DMS153 (cell line): ENCODE measurements at regions not wholly inside any gene's neighbourhood (a gene's known extent, or its start where the extent isn't known, plus 50 kb on each side); places are given as distances from the start of the nearest gene placed in this dataset.
"Not testable (repeated sequence)": the region's sequence is repeated elsewhere in the genome, so short reads cannot be mapped to it uniquely, and the experiment has no call there.

Source experiments
- DNase-seq: peaks from one replicate; lab custom pipeline; 2025; lab: John Stamatoyannopoulos, UW

DNA sequence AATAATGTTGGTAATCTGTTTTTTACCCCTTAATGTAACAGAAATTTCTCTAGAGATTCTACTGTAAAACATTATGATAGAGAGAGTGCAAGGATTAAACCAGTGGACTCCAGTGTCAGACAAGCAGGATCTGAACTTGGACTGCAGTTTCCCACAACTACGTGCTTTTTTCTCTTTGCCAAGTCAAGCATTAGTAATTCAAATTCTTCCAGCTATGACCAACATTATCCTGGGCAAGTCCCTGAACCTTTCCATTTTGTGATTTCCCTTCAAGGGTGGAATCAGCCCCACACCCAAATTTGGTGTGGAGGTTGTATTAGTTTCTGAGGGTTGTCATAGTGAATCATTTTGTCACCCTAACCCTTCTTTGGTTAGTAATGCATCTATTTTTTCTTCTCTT lies 482.0 kb downstream of the ZNF516 start:
- DNase-seq = no peak

DNA sequence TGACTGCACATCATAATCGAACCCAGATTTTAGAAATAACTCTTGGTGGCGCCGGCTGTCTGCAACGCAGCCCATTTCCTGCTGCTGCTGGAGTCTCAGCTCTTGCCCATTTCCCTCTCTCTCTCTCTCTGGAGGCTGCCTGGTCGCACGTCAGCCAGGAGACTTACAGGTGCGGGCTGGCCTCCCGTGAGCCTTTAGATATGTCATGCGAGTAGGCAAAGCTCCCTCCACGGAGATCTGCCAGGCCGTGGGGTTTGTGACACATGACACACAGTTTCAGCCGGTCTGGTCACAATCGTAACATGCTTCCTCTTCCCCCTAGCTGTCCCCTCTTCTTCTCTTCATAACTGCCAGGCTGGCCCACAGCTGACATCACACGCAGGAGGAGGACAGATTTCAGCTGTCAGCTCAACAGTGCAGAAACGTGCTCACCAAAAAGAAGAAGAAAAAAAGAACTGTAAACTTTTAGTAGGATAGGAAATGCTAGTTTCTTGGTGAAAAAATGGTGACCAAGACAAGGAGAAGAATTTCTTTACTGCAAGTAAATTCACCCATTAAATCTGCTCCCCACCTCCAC lies 489.3 kb downstream of the ZNF516 start:
- peak; percentile 72 for DNase-seq

DNA sequence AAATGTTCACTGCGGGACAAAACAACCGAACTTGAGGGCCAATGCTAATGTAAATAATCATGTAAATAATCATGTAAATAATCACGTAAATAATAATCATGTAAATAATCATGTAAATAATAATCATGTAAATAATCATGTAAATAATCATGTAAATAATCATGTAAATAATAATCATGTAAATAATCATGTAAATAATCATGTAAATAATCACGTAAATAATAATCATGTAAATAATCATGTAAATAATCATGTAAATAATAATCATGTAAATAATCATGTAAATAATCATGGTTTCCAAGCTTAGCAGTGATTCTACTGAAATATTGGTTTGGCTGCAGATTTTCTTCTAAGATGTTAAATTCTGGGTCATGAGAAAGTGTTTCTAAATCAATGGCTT lies 507.1 kb downstream of the ZNF516 start:
- DNase-seq = not testable (repeated sequence)

DNA sequence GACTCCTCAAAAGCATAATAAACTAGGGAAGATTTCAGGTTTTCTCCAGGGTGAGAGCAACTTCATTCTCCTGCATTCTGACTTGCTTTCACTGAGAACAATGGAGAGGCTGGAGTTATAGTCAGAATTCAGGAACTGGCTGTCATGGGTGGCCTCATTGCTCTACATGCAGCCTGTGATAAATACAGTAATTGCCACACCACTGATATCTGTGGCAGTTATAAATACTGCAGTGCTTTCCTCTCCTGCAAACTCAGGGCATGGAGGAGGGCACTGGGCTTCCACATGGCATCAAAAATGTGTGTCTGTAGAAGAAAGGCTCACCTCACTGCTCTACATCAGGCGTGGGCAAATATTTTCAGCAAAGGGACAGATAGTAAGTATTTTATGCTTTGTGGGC lies 510.2 kb downstream of the ZNF516 start:
- no peak for DNase-seq

DNA sequence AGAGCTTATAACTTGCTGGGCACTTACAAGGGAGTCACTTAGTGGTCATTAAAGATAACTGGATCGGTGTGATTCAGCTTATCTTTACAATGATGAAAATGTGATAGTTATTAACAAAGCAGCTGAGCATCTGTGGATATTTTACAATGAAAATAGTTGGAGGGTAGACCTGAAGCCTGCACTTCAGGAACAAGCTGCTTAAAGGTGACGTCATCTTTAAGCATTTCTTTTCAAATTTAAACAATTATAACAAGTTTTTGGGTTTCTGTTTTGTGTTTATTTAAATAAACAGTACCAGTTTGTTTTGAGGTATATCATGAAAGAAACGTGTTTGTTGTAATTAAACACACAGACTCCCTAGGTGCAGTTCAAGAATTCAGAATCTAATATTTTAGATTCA lies 513.9 kb downstream of the ZNF516 start:
- DNase-seq = no peak

DNA sequence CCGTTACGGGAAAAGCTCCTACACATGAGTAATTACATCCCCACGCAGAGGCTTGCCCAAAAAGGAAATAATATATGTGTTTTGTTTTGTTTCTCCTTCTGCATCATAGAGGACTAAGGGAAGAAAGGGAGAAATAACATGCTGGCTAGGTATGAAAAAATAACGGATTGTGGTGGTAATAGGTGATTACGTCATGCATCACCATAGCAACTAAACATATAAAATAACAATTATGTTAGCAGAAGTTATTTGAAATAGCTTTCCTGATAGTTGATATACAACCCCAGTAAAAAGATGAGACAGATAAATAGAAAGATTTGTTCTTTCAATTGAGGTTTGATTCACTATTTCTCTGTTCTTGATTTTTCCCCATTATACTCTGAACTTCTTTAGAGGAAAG lies 518.0 kb downstream of the ZNF516 start:
- DNase-seq = no peak

DNA sequence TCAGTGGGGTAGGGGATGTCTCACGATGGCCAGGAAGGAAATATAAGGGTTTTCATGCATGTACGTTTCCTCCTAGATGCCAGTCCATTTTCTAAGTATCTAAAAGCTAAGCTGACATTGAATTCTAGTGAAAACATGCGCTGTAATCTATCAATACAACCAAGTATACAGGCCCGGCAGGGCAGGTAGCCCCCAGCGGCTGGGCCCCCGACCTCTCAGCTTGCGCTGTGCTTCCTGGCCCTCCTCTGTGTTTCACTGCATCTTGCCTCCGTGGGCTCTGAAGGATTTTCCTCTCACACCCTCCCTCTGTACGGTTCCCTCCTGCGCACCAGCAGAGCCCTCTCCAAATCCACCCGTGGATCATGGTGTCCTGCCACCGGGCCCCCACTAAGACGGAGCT lies 524.8 kb downstream of the ZNF516 start:
- no peak for DNase-seq

DNA sequence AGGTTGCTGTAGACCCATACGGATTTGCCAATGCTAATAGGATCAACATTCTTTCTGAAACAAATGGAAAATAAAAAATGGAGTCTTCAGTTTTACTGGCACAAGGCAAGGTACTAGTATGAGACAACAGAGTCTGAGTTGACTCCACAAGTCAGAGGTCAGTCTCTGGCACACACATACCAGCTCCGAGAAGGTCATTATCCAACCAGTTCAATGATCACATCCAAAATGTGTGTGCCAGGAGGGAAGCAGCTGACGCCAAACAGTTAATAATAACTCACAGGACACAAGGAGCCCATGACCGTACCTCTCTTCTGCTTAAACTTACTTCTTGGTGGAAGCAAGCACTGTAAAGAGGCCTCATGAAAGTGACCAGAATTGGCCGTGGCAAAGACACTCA lies 528.6 kb downstream of the ZNF516 start:
- no peak for DNase-seq

DNA sequence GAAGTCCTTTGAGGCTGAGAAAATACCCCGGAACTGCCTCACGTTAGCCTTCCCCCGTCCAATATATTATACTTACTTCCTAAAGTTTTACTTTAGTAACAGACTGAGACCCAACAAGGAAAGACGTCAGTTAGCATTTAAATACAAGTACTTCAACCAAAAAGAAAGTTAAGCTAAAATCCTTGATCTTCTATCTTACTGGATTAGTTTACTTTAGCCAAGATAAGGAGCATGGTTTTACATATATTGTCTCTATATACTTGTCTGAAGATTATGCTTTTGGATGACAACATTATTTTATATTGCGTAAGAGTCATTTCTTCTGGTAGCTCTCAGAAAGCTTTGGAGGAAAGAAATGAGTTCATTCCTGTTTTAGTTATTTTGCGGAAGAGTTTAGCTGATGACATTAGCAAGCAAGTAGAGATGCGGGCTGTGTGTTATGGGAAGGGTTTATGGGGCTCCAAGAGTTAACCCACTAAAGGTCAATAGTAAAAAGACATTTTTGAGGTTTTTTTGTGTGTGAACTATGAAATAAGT lies 532.9 kb downstream of the ZNF516 start:
- DNase-seq = no peak

DNA sequence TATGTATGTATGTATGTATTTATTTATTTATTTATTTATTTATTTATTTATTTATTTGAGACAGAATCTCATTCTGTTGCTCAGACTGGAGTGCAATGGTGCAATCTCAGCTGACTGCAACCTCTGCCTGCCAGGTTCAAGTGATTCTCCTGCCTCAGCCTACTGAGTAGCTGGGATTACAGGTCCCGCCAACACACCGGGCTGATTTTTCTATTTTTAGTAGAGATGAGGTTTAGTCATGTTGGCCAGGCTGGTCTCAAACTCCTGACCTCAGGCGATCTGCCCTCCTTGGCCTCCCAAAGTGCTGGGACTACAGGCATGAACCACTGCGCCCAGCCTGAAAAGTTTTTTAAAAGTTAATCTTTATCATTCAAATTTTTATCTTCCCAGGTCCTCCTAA lies 532.9 kb upstream of the SMIM21 start:
- not testable (repeated sequence) for DNase-seq

DNA sequence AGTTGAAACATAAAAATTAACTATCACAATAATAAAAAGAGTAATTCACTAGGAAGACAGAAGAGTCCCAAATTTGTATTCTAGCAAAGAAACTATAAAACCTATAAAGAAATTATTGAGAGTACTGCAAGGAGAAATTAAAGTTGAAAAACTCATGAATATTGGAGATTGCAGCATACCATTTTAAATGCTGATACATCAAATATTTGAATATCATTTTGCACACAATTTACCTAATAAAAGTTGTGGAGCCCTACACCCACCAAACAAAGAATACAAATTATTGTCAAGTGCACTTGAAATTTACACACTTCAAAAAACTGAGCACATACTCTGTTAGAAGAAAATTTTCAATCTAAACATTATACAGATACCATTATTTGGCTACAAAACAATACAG lies 531.6 kb upstream of the SMIM21 start:
- DNase-seq = no peak

DNA sequence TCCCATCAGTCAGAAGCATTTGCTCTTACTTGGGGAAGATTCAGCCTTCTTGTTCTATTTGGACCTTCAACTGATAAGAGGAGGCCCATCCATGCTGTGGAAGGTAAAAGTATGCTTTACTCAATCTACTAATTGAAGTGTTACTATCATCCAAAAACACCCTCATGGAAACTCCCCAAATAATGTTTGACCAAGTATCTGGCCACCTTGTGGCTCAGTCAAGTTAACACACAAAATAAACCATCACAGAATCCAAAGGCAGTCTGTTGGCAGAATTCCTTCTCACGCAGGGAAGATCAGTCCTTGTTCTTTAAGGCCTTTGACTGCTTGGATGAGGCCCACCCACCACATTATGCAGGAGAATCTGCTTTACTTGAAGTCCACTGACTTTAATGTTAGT lies 531.2 kb upstream of the SMIM21 start:
- DNase-seq = no peak

DNA sequence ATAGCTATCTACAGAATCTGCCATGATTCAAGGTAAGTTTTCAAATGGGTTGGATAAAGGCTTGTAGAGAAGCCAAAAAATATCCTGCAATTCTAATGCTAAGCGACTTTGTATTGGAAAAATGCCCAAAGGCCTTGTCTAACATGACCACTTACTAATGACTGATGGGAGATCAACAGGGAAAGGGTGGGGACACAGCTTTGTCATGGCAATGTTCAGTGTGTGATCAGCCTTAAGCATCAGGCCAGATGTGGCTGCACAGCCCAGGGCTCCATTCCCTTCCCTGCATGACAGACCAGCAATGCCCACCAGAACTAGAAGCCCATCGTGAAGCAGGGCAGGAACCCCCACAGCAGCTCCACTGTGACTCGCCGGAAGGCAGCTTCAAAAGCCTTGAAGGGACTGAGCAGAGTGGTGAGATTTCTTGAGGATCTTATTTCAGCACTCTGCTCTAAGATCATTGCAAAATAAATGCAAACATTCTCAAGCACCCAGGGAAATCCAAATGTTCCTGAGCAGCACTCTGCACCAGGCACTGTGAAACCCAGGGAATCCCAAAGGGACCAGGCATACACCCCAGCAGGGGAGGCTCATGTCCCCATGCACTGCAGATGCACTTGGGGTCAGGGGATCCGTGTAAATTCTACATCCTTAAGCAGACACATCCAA lies 517.9 kb upstream of the SMIM21 start:
- no peak for DNase-seq

DNA sequence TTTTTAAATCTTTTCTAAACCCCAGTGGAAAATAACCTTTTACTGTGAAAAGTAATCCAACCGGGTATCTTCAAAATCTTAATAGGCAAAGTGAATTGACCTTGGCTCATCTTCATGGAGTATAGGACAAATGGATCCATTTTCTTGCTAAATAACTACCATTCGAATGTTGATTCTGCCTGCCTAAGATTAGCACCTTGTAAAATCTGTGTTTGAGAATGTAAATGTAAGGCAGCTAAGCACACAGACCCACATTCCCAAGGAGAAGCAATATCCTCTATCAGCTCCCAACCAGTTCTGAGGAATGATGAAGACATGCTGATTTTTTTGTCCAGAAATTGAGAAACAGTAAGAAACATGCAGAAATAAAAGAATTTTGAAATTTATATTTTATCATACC lies 509.8 kb upstream of the SMIM21 start:
- DNase-seq = no peak

DNA sequence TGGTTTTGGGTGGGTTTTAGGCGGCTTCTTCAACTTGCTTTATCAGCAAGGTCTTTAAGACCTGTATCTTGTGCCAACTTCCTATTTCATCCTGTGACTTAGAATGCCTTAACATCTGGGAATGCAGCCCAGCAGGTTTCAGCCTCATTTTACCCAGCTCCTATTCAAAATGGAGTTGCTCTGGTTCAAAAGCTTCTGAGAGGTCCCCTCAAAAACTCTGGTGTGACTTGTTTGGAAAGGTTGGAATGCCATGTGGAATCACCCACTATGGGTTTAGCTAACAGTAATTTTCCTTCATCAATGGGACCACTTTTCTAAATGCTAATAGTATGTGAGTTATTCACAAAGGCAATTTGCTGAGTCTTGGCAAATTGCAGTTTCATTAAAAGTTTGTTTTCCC lies 509.4 kb upstream of the SMIM21 start:
- DNase-seq = no peak

DNA sequence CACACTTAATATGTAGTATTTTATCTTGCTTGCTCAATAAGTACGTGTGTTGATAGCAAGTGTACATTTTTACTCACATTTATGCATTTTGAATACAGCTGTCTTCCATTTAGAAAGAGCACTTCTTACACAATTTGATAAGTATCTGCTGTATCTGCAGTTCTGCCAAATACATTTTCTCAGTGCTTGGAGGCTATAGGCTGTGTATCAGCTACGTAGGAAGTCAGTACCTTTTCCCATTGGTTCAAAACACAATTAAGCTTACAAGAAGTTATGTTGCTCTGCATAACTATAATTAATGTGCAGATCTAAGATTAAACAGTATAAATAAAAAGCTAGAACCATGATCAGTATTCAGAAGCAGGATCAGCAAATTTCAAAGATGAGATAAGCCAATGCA lies 503.6 kb upstream of the SMIM21 start:
- DNase-seq = no peak

DNA sequence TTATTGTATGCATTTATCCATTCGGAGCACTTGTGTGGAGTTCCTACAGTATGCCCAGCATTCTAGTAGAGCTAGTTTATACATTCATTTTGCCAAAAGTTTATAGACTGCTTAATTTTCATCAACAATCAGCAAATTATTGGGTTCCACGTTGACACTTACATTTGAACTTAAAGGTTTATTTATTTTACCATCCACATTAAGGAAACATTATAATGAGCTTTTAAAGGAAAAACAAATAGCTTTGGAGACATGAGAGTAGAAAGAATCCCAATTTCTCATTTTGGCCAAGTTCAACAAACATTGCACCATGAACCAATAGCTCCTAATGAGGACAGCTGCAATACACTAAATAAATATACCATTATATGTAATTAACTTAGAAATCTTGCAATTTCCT lies 501.2 kb upstream of the SMIM21 start:
- no peak for DNase-seq

DNA sequence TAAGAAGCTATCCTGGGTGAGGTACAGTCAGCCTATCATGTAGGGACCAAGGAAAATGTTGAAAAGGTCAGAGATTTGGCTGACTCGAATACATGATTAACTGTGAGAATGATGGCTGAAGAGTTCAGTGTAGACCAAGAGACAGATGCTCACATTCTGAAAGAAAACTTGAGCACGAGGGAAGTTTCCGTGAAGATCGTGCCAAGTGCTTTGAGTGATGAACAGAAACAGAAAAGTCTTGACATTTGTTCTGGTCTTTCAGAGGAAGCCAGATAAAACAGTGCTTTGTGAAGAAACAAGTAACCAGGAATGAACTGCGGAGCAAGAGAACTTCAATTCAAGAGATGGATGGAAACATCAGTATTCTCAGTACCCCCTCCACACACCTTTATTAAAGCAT lies 500.3 kb upstream of the SMIM21 start:
- DNase-seq = no peak

DNA sequence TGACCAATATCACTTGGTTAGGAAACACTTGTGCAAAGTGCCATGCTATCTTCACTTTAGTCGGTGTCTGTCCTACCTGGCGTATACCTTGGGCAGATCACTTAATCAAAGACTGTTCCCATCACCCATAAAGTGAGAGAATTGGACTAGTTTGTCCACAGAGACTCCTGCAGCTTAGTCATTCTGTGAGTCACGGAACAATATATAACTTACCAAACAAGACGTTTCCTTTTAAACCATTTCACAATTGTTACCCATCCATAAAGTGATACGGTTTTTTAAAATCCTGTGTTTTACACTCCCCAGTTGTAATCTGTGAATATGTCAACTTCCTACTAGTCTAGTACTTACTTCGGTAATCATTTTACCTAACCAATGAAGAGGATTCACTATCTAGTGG lies 499.3 kb upstream of the SMIM21 start:
- DNase-seq = no peak

DNA sequence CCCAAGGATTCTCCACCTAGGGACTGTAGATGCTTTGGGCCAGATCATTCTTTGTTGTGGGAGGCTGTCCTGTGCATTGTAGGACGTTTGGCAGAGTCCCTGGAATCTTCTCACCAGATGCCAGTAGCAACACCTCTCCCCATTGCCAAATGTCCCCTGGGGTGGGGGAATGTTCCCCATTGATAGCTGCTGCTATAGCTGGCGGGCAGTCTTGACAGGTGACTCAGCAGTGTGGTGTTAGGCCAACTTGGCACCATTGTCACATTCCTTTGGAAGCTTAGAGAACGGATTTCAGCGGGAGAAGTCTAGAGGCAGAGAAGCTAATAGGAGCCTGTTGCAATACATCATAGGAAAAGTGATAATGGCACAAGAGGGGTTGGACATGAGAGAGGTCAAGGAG lies 495.7 kb upstream of the SMIM21 start:
- DNase-seq = no peak

DNA sequence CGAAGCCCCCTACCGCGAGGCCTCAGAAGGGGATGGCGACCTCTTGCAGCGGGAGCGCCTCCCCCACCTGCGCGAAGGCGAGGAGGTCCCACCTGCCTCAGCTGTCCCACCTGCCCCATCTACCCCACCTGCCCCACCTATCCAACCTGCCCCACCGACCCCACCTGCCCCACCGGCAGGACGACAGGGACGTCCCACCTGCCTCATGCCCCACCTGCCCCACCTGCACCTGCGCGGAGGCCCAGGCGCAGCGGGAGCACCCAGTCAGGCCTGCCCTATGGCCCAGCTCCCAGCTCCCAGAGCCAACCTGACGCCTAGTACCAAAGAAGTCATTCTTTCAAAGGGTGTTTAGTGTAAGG lies 489.1 kb upstream of the SMIM21 start:
- no peak for DNase-seq

DNA sequence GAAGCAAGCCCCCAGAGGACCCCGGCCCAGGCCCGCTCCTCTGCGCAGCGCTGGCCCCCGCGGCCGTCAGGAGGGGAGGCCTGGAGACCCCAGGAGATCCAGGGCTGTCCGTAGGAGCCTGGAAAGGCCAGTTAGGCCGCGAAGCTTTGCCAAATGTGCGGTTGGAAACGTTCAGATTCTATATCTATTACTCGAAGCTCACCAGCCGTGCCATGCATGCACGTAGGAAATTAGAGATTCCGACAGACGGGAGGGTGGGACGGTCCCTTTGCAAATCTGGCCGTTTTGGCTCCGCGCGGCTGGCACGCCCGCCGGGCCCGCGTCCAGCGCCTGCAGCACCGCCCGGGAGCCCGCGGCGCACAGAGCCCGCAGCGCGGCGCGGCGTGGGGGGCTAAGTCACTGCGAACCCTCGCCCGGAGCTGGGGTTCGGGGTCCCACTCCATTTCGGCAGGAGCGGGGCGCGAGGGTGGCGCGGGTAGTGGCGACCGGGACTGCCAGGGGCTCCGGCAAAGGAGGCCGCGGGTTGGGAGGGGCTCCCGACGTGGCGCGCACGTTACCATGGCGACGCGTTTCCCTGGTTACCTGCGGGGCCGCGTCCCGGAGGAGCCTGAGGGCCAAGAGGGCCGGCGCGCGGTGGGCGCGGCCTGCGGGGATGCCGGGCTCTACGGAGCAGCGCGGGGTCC lies 488.6 kb upstream of the SMIM21 start:
- peak; percentile 25 for DNase-seq

DNA sequence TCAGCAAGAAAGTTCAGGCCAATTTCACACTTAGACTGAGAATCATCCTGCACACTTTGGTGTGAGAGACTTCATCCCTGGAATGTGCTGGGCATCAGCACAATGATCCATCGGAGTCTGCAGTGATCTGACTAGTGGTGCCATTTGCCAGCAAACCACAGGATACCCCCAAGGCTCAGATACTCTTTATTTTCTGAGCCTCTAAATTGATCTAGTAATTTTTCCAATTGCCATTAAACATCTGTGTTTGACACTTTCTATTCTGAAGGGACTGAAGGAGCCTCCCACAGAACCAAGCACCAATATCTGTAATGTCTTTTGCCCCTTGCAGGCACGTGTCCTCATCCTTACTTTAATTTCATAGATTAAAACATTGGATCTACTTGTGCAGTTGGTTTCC lies 485.3 kb upstream of the SMIM21 start:
- no peak for DNase-seq

DNA sequence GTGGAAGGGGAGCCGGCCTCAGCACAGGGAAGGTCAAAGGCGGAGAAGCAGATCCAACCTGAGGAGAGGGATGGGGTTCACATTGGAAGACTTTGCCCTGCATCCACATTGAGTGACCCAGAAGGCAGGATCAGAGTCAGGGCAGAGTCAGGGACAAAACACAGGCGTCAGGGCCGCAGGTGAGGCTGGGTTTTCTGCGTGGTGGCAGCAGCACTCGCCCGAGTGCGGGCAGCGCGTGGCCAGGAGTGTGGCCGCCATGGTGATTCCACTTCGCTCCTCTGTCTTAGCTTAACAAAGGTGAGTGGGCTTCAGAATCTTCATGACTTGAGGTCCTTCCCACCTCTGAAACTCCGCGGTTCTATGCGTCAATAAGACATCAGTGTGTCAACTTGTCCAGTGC lies 476.9 kb upstream of the SMIM21 start:
- DNase-seq = no peak
